ACC112 (cell line): ENCODE measurements at regions not wholly inside any gene's neighbourhood (a gene's known extent, or its start where the extent isn't known, plus 50 kb on each side); places are given as distances from the start of the nearest gene placed in this dataset.
"Not testable (repeated sequence)": the region's sequence is repeated elsewhere in the genome, so short reads cannot be mapped to it uniquely, and the experiment has no call there.

ENCODE experiments used
- H2AFZ ChIP-seq: fragments of 200-600 bp; sonication (generic); one replicate; pipeline ENCODE4 v1.6.0; 2017; ENCODE audit warnings: antibody characterized with exemption, low read length; ENCODE audit not compliant: unreplicated experiment
- H3K27ac ChIP-seq: fragments of 200-600 bp; sonication (generic); 2 replicates; pipeline ENCODE4 v1.5.1; 2014; ENCODE audit warnings: low read depth, mild to moderate bottlenecking, antibody characterized with exemption, low read length, moderate library complexity
- H3K27me3 ChIP-seq: fragments of 200-600 bp; sonication (generic); 2 replicates; pipeline ENCODE4 v1.6.1; 2014; ENCODE audit warnings: mild to moderate bottlenecking, antibody characterized with exemption, low read length, moderate library complexity, mixed read lengths; ENCODE audit not compliant: insufficient read depth
- H3K36me3 ChIP-seq: fragments of 200-600 bp; sonication (generic); 2 replicates; pipeline ENCODE4 v1.6.1; 2016; ENCODE audit warnings: mild to moderate bottlenecking, antibody characterized with exemption, low read length, moderate library complexity, mixed read lengths; ENCODE audit not compliant: insufficient read depth
- H3K4me1 ChIP-seq: fragments of 200-600 bp; sonication (generic); one replicate; pipeline ENCODE4 v1.6.1; 2016; ENCODE audit warnings: low read length, mixed read lengths; ENCODE audit not compliant: insufficient read depth, unreplicated experiment, control insufficient read depth
- H3K4me3 ChIP-seq: fragments of 200-600 bp; sonication (generic); 2 replicates; pipeline ENCODE4 v1.5.1; 2014; ENCODE audit warnings: mild to moderate bottlenecking, low read depth, low read length
- H3K79me2 ChIP-seq: fragments of 200-600 bp; sonication (generic); one replicate; pipeline ENCODE4 v1.6.0; 2016; ENCODE audit warnings: low read length; ENCODE audit not compliant: control insufficient read depth, unreplicated experiment, insufficient read depth

GRCh38 chr20:11992426-11992825 is 74.7 kb downstream of the BTBD3 start:
- Histone ChIP-seq H3K36me3 (no peaks in the 10 kb centered on the region), H3K27me3 (peaks cover 51% of the 10 kb centered on the region), H2AFZ (no peak overlapping the region), H3K27ac (no peak overlapping the region), H3K79me2 (no peaks in the 10 kb centered on the region), H3K4me1 (no peaks in the 10 kb centered on the region), H3K4me3 (no peak overlapping the region)

- Histone ChIP-seq H3K79me2 (no peaks in the 10 kb centered on the region), H2AFZ (no peak overlapping the region), H3K36me3 (no peaks in the 10 kb centered on the region), H3K27me3 (peaks cover 43% of the 10 kb centered on the region), H3K4me3 (no peak overlapping the region), H3K4me1 (no peaks in the 10 kb centered on the region), H3K27ac (no peak overlapping the region)
These were observed 76.3 kb downstream of the BTBD3 start for GRCh38 chr20:11993886-11994461.

- H2AFZ ChIP-seq = no peak overlapping the region
- no peaks in the 10 kb centered on the region for H3K79me2 ChIP-seq
- H3K4me3 ChIP-seq = no peak overlapping the region
- no peaks in the 10 kb centered on the region for H3K36me3 ChIP-seq
- H3K27ac ChIP-seq = no peak overlapping the region
- no peaks in the 10 kb centered on the region for H3K4me1 ChIP-seq
- H3K27me3 ChIP-seq = peaks cover 36% of the 10 kb centered on the region
These were observed 78.3 kb downstream of the BTBD3 start for GRCh38 chr20:11995805-11996567.

- H2AFZ ChIP-seq, H3K4me3 ChIP-seq, H3K27ac ChIP-seq, H3K4me1 ChIP-seq, H3K36me3 ChIP-seq, H3K79me2 ChIP-seq: not testable (repeated sequence)
- peaks cover 10% of the 10 kb centered on the region for H3K27me3 ChIP-seq
These were observed 87.1 kb downstream of the BTBD3 start for GRCh38 chr20:12004776-12005175.

GRCh38 chr20:12012241-12013222 is 94.8 kb downstream of the BTBD3 start:
- H3K27ac ChIP-seq = no peak overlapping the region
- H3K36me3 ChIP-seq = no peaks in the 10 kb centered on the region
- H2AFZ ChIP-seq = no peak overlapping the region
- no peaks in the 10 kb centered on the region for H3K4me1 ChIP-seq
- peaks cover 2% of the 10 kb centered on the region; the same call in 1 of the 2 replicates for H3K27me3 ChIP-seq
- H3K79me2 ChIP-seq = no peaks in the 10 kb centered on the region
- H3K4me3 ChIP-seq = no peak overlapping the region

- H3K79me2 ChIP-seq = no peaks in the 10 kb centered on the region
- no peaks in the 10 kb centered on the region for H3K36me3 ChIP-seq
- H2AFZ ChIP-seq = no peak overlapping the region
- no peak overlapping the region for H3K27ac ChIP-seq
- H3K4me1 ChIP-seq = no peaks in the 10 kb centered on the region
- H3K4me3 ChIP-seq = no peak overlapping the region
- peaks cover 2% of the 10 kb centered on the region; the same call in 1 of the 2 replicates for H3K27me3 ChIP-seq
These were observed 96.6 kb downstream of the BTBD3 start for GRCh38 chr20:12014276-12014675.

- no peak overlapping the region for H2AFZ ChIP-seq
- no peaks in the 10 kb centered on the region for H3K79me2 ChIP-seq
- H3K36me3 ChIP-seq = no peaks in the 10 kb centered on the region
- no peaks in the 10 kb centered on the region for H3K4me1 ChIP-seq
- no peak overlapping the region for H3K4me3 ChIP-seq
- H3K27me3 ChIP-seq = peaks cover 2% of the 10 kb centered on the region; the same call in 1 of the 2 replicates
- no peak overlapping the region for H3K27ac ChIP-seq
These were observed 97.0 kb downstream of the BTBD3 start for GRCh38 chr20:12014736-12015135.

GRCh38 chr20:12016291-12016690 is 98.6 kb downstream of the BTBD3 start:
- Histone ChIP-seq H3K4me3 (no peak overlapping the region), H3K36me3 (no peaks in the 10 kb centered on the region), H2AFZ (no peak overlapping the region), H3K79me2 (no peaks in the 10 kb centered on the region), H3K27ac (no peak overlapping the region), H3K27me3 (peaks cover 2% of the 10 kb centered on the region; the same call in 1 of the 2 replicates), H3K4me1 (no peaks in the 10 kb centered on the region)

- H3K36me3 ChIP-seq = no peaks in the 10 kb centered on the region
- no peak overlapping the region for H3K4me3 ChIP-seq
- H3K4me1 ChIP-seq = no peaks in the 10 kb centered on the region
- no peak overlapping the region for H3K27ac ChIP-seq
- H3K27me3 ChIP-seq = no peaks in the 10 kb centered on the region
- no peak overlapping the region for H2AFZ ChIP-seq
- H3K79me2 ChIP-seq = no peaks in the 10 kb centered on the region
These were observed 102.0 kb downstream of the BTBD3 start for GRCh38 chr20:12019715-12020114.

- no peaks in the 10 kb centered on the region for H3K27me3 ChIP-seq
- H3K4me3 ChIP-seq = no peak overlapping the region
- no peaks in the 10 kb centered on the region for H3K4me1 ChIP-seq
- no peaks in the 10 kb centered on the region for H3K36me3 ChIP-seq
- no peak overlapping the region for H2AFZ ChIP-seq
- H3K27ac ChIP-seq = no peak overlapping the region
- no peaks in the 10 kb centered on the region for H3K79me2 ChIP-seq
These were observed 103.2 kb downstream of the BTBD3 start for GRCh38 chr20:12020846-12021245.
